RWPE2 (cell line): ENCODE measurements at regions not wholly inside any gene's neighbourhood (a gene's known extent, or its start where the extent isn't known, plus 50 kb on each side); places are given as distances from the start of the nearest gene placed in this dataset.
A peak's percentile ranks its signal among the peaks of the same experiment; 100 is the strongest.

Experiments
- ATAC-seq: fragments of 200-7000 bp; cut with Tn5 transposase; 3 replicates; pipeline ENCODE4 v1.9.1; 2021; ENCODE audit warnings: low read depth
- DNase-seq: peaks from one replicate; pipeline ENCODE4 v3.0.0-alpha.2; 2020; ENCODE audit warnings: low spot score
- H3K27ac ChIP-seq: fragments of 450-650 bp; 2 replicates; pipeline ENCODE4 v1.5.1; 2017; ENCODE audit warnings: mild to moderate bottlenecking; ENCODE audit not compliant: poor library complexity, severe bottlenecking
- H3K27me3 ChIP-seq: fragments of 250-450 bp; sonication (Bioruptor Pico); 2 replicates; pipeline ENCODE4 v1.5.1; 2021; ENCODE audit warnings: mild to moderate bottlenecking, moderate library complexity; ENCODE audit not compliant: insufficient read depth, poor library complexity, severe bottlenecking
- H3K36me3 ChIP-seq: fragments of 250-450 bp; sonication (Bioruptor Pico); 2 replicates; pipeline ENCODE4 v1.5.1; 2020; ENCODE audit warnings: low read depth, mild to moderate bottlenecking, moderate library complexity
- H3K4me1 ChIP-seq: fragments of 250-450 bp; sonication (Bioruptor Pico); 2 replicates; pipeline ENCODE4 v1.5.1; 2021; ENCODE audit warnings: mild to moderate bottlenecking, moderate library complexity; ENCODE audit not compliant: insufficient read depth, poor library complexity, severe bottlenecking
- H3K4me3 ChIP-seq: fragments of 250-450 bp; sonication (Bioruptor Pico); 2 replicates; pipeline ENCODE4 v1.5.1; 2021; ENCODE audit warnings: mild to moderate bottlenecking, moderate library complexity; ENCODE audit not compliant: severe bottlenecking
- H3K9me3 ChIP-seq: fragments of 250-450 bp; sonication (Bioruptor Pico); 2 replicates; pipeline ENCODE4 v1.5.1; 2021; ENCODE audit warnings: mild to moderate bottlenecking, moderate library complexity; ENCODE audit not compliant: severe bottlenecking
- TF ChIP-seq, protein P1 (sequence below): fragments of 450-650 bp; IDR thresholded peaks from one replicate; pipeline ENCODE4 v1.5.1; 2017; ENCODE audit warnings: mild to moderate bottlenecking, moderate library complexity; ENCODE audit not compliant: poor library complexity, severe bottlenecking

- TF ChIP-seq, protein P1, sequence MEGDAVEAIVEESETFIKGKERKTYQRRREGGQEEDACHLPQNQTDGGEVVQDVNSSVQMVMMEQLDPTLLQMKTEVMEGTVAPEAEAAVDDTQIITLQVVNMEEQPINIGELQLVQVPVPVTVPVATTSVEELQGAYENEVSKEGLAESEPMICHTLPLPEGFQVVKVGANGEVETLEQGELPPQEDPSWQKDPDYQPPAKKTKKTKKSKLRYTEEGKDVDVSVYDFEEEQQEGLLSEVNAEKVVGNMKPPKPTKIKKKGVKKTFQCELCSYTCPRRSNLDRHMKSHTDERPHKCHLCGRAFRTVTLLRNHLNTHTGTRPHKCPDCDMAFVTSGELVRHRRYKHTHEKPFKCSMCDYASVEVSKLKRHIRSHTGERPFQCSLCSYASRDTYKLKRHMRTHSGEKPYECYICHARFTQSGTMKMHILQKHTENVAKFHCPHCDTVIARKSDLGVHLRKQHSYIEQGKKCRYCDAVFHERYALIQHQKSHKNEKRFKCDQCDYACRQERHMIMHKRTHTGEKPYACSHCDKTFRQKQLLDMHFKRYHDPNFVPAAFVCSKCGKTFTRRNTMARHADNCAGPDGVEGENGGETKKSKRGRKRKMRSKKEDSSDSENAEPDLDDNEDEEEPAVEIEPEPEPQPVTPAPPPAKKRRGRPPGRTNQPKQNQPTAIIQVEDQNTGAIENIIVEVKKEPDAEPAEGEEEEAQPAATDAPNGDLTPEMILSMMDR = no peak
- Histone ChIP-seq H3K27me3 (no peaks in the 10 kb centered on the region), H3K4me1 (no peaks in the 10 kb centered on the region), H3K9me3 (no peaks in the 10 kb centered on the region), H3K4me3 (no peak overlapping the region), H3K36me3 (no peaks in the 10 kb centered on the region), H3K27ac (no peak overlapping the region)
- ATAC-seq (no peak), DNase-seq (no peak)
Measured at GRCh38 chr20:39954621-39955020, 734.4 kb downstream of the MAFB start.

DNA sequence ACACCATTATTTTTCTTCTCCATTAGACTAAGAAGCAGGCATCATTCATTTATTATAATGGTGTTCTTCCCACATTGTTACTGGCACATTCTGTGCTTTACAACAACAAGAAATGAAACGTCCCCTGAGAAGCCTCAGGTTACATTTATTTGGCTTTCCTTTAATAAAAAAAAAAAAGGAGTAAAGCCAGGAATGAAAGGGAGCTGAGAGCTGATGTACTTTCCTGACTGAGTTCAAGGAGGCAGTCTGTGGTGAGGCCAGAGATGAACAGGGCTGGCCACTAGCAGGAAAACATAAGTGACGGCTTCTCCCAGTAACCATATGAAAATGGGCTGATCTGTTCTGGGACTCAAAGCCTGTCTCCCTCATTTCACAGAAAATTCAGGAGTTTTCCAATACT is 742.1 kb downstream of the MAFB start:
- ATAC-seq (no peak), DNase-seq (no peak)
- H3K27me3 ChIP-seq = no peaks in the 10 kb centered on the region
- H3K4me1 ChIP-seq = no peaks in the 10 kb centered on the region
- no peak overlapping the region for H3K4me3 ChIP-seq
- TF ChIP-seq, protein P1 = no peak
- no peaks in the 10 kb centered on the region for H3K36me3 ChIP-seq
- no peak overlapping the region for H3K27ac ChIP-seq
- H3K9me3 ChIP-seq = no peaks in the 10 kb centered on the region

GRCh38 chr20:39946053-39946810 is 742.8 kb downstream of the MAFB start:
- DNase-seq (no peak), ATAC-seq (no peak)
- no peak overlapping the region for H3K27ac ChIP-seq
- H3K27me3 ChIP-seq = no peaks in the 10 kb centered on the region
- H3K36me3 ChIP-seq = no peaks in the 10 kb centered on the region
- TF ChIP-seq, protein P1 = no peak
- no peaks in the 10 kb centered on the region for H3K9me3 ChIP-seq
- no peak overlapping the region for H3K4me3 ChIP-seq
- H3K4me1 ChIP-seq = no peaks in the 10 kb centered on the region

- Histone ChIP-seq H3K4me1 (no peaks in the 10 kb centered on the region), H3K36me3 (no peaks in the 10 kb centered on the region), H3K27ac (no peak overlapping the region), H3K9me3 (no peaks in the 10 kb centered on the region), H3K4me3 (no peak overlapping the region), H3K27me3 (no peaks in the 10 kb centered on the region)
- TF ChIP-seq, protein P1 = no peak
- DNase-seq = no peak
- no peak for ATAC-seq
Measured at GRCh38 chr20:39944861-39945260, 744.2 kb downstream of the MAFB start.

DNA sequence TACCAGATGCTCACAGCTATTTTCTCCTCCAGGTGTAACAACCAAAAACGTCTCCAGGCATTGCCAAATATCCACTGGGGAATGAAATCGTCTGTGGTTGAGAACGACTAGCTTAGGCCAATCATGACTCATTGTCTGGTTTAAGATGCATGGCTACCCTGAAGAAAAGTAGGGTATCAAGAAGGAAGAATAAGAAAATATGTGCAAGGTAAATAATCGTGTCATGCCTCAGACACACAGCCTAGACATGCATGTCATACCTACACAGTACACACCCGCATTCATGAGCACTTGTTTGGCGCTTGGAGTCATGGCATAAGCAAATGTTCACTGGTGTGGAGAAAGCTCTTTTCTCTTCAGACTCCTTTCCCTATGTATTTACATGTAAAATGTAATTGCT is 745.7 kb downstream of the MAFB start:
- Histone ChIP-seq H3K4me1 (no peaks in the 10 kb centered on the region), H3K27me3 (no peaks in the 10 kb centered on the region), H3K4me3 (no peak overlapping the region), H3K9me3 (no peaks in the 10 kb centered on the region), H3K36me3 (no peaks in the 10 kb centered on the region), H3K27ac (no peak overlapping the region)
- no peak for DNase-seq
- TF ChIP-seq, protein P1 = no peak
- ATAC-seq = 0 out of 3 replicates have a peak, but pooled peaks have one; percentile 14
